ENCODE measurements at regions not wholly inside any gene's neighbourhood (a gene's known extent, or its start where the extent isn't known, plus 50 kb on each side); places are given as distances from the start of the nearest gene placed in this dataset.

- no peak for DNase-seq
These were observed 78.4 kb upstream of the GSE1 start for GRCh38 chr16:85534536-85535351.

GRCh38 chr16:85535352-85536072 lies 77.6 kb upstream of the GSE1 start:
- no peak for DNase-seq

DNA sequence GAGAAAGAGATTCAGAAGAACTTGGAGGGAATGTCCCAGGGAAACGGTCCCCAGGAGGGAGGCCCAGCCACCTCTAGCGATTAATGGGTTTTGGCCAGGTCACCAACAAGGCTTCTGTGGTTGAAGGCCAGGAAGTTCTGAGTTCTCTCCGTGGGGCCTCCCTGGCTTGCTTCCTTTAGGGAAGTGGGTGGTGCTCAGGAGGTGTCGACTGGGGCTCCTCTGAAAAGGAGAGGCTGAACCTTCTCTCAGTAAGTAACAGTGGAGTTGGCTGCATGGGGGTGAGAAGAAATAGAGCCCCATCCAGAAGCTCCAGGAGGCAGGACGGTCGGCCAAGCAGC lies 77.1 kb upstream of the GSE1 start:
- DNase-seq, result no peak

DNA sequence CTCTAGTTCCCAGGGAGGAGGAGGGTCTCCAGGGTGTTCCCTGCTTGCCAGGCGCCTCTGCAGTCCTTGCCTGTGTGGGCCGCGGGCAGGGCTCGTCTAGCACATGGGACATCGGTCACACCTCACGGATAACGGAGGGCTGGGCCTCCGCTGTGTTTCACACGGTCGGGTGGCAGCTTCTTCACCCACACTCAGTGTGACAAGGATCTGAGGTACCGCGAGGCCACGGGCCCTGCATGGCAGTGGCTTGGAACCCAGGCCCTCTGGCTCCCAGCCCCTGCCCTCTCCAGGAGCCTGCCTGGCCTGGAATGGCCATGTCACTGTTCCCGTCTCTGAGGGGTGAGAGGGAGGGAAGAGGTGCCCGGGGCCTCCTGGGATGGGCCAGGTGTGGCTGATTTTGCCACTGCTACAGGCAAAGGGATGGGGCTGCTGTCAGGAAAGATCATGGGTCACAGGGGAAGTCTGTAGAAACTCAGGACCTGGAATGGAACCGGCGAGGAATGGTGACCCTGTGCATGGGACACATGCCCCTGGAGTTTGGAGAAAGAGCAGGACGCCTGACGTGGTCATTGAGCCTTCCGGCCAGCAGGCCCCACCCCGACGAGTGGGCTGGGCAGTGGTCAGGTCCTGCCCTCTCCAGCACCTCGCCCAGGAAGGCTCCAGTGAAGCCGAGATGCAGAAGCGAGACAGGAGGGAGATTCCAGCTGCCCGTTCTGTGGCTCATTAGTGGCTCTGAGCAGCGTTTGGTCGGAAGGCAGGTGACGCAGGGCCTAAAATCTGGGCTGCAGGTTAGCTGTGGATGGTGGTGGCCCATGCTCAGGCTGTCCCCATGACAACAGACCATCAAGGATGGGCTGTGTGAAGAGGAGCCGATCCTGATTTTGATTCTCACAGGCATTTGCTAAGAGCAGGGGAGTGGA lies 76.5 kb upstream of the GSE1 start:
- DNase-seq, result no peak

GRCh38 chr16:85537331-85537788 lies 75.8 kb upstream of the GSE1 start:
- DNase-seq, result no peak

DNA sequence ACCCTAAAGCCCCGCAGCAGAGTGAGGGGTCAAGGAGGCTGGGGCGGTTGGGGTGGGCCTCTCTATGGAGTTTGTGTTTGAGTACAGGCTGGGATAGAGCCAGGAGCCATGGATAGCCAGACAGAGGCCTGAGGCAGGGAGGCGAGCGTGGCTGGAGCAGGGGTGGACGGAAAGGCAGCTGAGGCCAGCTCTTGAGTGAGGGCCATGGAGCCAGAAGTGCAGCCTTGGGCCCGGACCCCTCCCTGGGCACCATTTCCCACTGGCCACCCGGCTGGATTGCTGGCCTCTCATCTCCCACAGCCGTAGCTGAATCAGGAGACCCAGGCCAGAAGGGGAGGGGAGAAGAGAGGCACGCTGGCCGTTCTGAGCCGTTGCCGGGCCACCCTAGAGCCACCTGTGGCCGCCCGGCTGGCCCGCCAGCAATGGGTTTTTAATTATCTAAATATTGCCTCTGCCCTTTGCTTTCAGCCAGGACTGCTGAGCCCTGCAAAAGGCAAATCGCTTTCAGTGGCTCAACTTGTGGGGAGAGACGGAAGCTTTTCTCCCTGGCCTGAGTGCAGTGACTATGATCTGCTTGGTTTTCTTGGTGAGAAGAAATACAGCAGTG lies 75.2 kb upstream of the GSE1 start:
- no peak for DNase-seq

GRCh38 chr16:85539084-85539483 lies 74.0 kb upstream of the GSE1 start:
- DNase-seq, result no peak

DNA sequence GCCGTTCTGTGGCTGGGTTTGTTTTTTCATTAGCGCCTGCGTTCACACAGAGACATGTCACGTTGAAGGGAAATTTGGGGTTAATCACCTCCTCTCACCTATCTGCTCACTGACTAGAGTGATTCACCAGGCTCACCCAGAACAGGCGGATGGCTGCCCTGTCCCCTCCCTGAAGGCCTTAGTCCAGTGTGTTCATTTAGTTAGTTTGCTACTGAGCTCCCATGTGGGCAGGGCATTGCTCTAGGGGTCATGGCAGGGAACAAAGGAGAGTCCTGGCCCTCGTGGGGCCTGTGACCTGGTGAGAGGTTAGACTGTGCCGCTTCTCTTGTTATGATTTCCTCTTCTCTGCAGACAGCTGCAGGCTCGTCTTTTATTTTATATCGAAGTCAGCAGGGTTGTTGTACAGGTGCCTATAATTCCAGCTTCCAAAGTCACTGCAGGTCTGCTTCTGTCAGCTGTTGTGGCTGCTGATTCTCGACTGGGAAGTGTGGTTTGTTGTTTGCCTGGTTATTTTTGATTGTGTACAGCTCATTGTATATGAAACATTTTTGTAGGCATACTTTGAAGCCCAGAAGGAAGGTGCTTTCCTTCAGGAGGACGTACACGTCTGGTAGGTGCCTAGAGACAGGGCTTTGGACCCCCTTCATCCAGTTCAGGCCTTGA lies 73.4 kb upstream of the GSE1 start:
- no peak for DNase-seq

DNA sequence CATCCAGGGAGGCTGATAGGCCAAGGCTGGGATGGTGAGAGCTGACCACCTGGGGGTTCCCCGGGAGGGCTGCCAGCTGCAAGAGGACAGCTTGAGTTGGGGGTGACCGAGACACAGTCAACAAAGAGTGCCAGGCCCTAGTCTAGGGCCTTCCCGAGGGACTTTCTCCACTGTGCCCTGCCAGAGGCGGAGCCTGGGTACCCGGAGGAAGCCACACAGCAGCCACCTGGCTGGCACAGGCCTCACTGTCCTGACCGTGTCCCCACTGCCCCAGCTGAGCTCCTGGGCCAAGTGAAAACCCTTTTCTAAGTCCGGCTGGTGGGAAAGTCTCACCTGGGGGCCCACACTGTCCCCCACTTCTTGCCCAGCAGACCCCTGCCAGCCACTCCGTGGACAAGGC lies 71.9 kb upstream of the GSE1 start:
- DNase-seq, result no peak

DNA sequence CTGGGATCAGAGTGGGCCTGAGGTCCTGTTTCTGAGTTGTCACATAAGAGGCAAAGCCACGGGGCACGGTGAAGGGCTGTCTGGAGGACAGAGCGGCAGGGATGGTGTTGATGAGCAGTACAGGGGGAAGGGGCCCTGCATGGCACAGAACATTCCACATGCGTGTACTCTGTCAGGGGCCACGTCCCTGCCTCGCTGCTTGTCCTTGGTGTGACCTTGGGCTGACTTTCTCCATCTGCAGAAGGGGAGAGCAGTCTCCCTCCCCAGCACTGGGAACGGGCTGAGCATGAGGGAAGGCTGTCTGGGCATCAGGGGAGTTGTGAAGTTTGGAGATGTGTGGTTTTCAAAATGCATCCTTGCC lies 71.5 kb upstream of the GSE1 start:
- DNase-seq, result no peak

- no peak for DNase-seq
These were observed 70.9 kb upstream of the GSE1 start for GRCh38 chr16:85541980-85542900.

DNA sequence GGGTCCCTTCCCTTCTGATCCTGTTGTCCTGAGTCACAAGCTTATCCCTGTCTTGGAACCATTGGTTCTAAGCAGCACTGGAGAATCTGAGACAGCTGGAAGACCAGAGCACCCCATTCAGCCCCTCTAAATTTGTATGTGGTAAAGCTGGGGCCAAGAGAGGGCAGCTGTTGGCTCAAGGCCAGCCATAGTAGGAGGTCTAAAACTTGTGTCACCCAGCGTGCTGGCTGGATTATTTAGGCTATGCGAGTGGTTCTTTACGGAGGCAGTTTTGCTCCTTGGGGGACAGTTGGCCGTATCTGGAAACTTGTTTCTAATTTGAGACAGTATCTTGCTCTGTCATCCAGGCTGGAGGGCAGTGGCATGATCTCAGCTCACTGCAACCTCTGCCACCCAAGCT lies 69.6 kb upstream of the GSE1 start:
- DNase-seq, result no peak

GRCh38 chr16:85544016-85544415 lies 69.1 kb upstream of the GSE1 start:
- DNase-seq, result no peak

DNA sequence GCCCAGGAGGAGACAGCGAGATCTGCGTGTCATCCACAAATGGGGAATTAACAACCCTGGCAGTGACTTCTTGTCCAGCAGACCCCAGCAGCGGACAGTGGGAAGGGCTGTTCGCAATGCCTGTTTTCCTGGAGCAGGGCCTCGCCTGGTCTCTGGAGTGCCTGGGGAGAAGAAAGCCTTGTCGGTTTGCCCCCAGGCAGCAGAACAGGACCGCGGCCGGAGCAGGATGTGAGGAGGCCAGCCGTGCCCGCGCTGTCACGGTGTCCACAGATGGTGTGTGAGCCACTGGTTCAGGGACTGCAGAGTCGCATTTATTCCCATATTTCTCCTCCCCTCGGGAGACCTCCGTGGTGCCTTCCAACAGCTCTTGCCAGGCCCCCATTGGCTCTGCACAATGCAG lies 68.5 kb upstream of the GSE1 start:
- DNase-seq, result no peak

DNA sequence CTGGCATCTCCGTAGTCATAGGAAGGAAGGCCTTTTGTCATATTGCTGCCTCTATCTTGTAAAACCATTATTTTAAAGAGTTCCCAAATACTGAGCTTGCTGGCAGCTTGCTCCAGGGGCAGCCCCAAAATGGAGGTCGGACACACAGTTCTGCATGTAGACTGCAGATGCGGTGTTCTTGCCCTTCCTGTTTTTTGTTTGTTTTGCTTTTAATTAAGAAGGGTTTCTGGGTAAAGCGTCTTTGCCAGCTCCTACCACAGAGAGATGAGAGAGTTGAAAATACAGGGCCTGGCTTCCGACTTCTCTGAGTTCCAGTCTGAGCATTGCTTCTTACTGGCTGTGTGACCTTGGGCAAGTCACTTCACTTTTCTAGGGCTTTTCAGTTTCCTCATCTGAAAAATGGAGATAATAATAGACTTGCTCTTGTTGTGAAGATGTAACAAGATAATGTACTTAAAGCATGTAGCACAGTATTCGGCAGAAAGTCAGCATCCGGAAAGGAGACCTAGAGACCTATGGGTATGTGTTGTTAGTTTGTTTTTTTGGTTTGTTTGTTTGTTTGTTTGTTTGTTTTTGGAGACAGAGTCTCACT lies 67.8 kb upstream of the GSE1 start:
- DNase-seq, result no peak

GRCh38 chr16:85546585-85547447 lies 66.3 kb upstream of the GSE1 start:
- no peak for DNase-seq

GRCh38 chr16:85548375-85548774 lies 64.7 kb upstream of the GSE1 start:
- no peak for DNase-seq

- no peak for DNase-seq
These were observed 63.2 kb upstream of the GSE1 start for GRCh38 chr16:85549766-85550421.

GRCh38 chr16:85550422-85550864 lies 62.7 kb upstream of the GSE1 start:
- no peak for DNase-seq
